ENCODE measurements at regions not wholly inside any gene's neighbourhood (a gene's known extent, or its start where the extent isn't known, plus 50 kb on each side); places are given as distances from the start of the nearest gene placed in this dataset.
A peak's percentile ranks its signal among the peaks of the same experiment; 100 is the strongest.

- Histone ChIP-seq H3K36me3 (replicated peaks in 1 of 2; ENCODE audit: control insufficient read depth in 1 of 2, insufficient read depth in 2 of 2, low read length in 1 of 2) (no peaks in the 10 kb centered on the region), H3F3A (replicated peaks; ENCODE audit: insufficient read depth) (no peaks in the 10 kb centered on the region), H3K9me2 (no peaks in the 10 kb centered on the region), H3K27ac (ENCODE audit: low read depth in 2 of 2, low read length in 1 of 2) (no peak overlapping the region), H3K9me3 (no peaks in the 10 kb centered on the region), H3K27me3 (ENCODE audit: insufficient read depth) (no peaks in the 10 kb centered on the region), H3K9ac (no peak overlapping the region), H2AFZ (ENCODE audit: low read depth) (no peak overlapping the region), H4K20me1 (ENCODE audit: insufficient read depth) (no peaks in the 10 kb centered on the region), H3K79me2 (ENCODE audit: insufficient read depth) (no peaks in the 10 kb centered on the region), H3K4me2 (no peak overlapping the region), H3K4me1 (ENCODE audit: control insufficient read depth in 1 of 2, insufficient read depth in 2 of 2, low read depth in 1 of 2, low read length in 1 of 2) (no peaks in the 10 kb centered on the region), H3K4me3 (ENCODE audit: low read depth in 2 of 2, low read length in 1 of 2) (no peak overlapping the region)
- DNase-seq = no peak
- ChIA-PET POLR2A (no interaction called here), CTCF (no interaction called here)
- TF ChIP-seq RAD21 (IDR thresholded peaks at IDR 0.05; ENCODE audit: low read length) (no peak), FOXM1 (IDR thresholded peaks at IDR 0.05; ENCODE audit: low read depth) (no peak), MAX (IDR thresholded peaks at IDR 0.05; ENCODE audit: low read depth) (no peak), MEF2A (IDR thresholded peaks at IDR 0.05; ENCODE audit: borderline replicate concordance, low read depth) (no peak), MXI1 (IDR thresholded peaks at IDR 0.05; ENCODE audit: low read depth, low read length) (no peak), NRF1 (IDR thresholded peaks at IDR 0.05; ENCODE audit: low read depth, low read length) (no peak), JUND (IDR thresholded peaks at IDR 0.05) (no peak), POLR2AphosphoS5 (IDR thresholded peaks at IDR 0.05; ENCODE audit: low read depth, low read length) (no peak), EZH2phosphoT487 (IDR thresholded peaks at IDR 0.05; ENCODE audit: borderline replicate concordance, low read depth) (no peak), PBX3 (IDR thresholded peaks at IDR 0.05) (no peak), USF2 (IDR thresholded peaks at IDR 0.05; ENCODE audit: borderline replicate concordance, low read depth, low read length) (no peak), NFIC (IDR thresholded peaks at IDR 0.05; ENCODE audit: borderline replicate concordance) (no peak)
- 96% methylated on average over 2 of the region's 2 CpGs for WGBS (ENCODE audit: low lambda C conversion rate)
Measured at GRCh38 chr5:96147866-96148265, 186.2 kb upstream of the ELL2 start.

- TF ChIP-seq TCF12 (IDR thresholded peaks at IDR 0.05) (peak; percentile 9; the same call in 1 of the 2 replicates), MAX (IDR thresholded peaks at IDR 0.05; ENCODE audit: low read depth) (0 out of 2 replicates have a peak, but pooled peaks have one; percentile 40), IRF3 (IDR thresholded peaks at IDR 0.05; ENCODE audit: low read depth, low read length) (no peak), EP300 (IDR thresholded peaks at IDR 0.05; ENCODE audit: borderline replicate concordance in 1 of 2, low read depth in 1 of 2, low read length in 1 of 2) (no peak), POLR2AphosphoS5 (IDR thresholded peaks at IDR 0.05; ENCODE audit: low read depth, low read length) (peak; percentile 18; the same call in 1 of the 2 replicates), USF1 (IDR thresholded peaks at IDR 0.05; ENCODE audit: borderline replicate concordance, low read depth) (peak; percentile 82)
- ChIA-PET POLR2A (no interaction called here), CTCF (no interaction called here)
- Histone ChIP-seq H3F3A (replicated peaks; ENCODE audit: insufficient read depth) (no peaks in the 10 kb centered on the region), H3K27ac (ENCODE audit: low read depth in 2 of 2, low read length in 1 of 2) (no peak overlapping the region), H4K20me1 (ENCODE audit: insufficient read depth) (no peaks in the 10 kb centered on the region), H3K79me2 (ENCODE audit: insufficient read depth) (no peaks in the 10 kb centered on the region), H2AFZ (ENCODE audit: low read depth) (0 out of 2 replicates have a peak overlapping the region, but pooled peaks have one; percentile 36), H3K9ac (no peak overlapping the region), H3K4me1 (ENCODE audit: control insufficient read depth in 1 of 2, insufficient read depth in 2 of 2, low read depth in 1 of 2, low read length in 1 of 2) (no peaks in the 10 kb centered on the region), H3K4me2 (no peak overlapping the region), H3K9me3 (no peaks in the 10 kb centered on the region), H3K9me2 (no peaks in the 10 kb centered on the region), H3K4me3 (ENCODE audit: low read depth in 2 of 2, low read length in 1 of 2) (no peak overlapping the region), H3K27me3 (ENCODE audit: insufficient read depth) (no peaks in the 10 kb centered on the region), H3K36me3 (replicated peaks in 1 of 2; ENCODE audit: control insufficient read depth in 1 of 2, insufficient read depth in 2 of 2, low read length in 1 of 2) (no peaks in the 10 kb centered on the region)
- no peak for DNase-seq
- 86% methylated on average over 2 of the region's 2 CpGs for WGBS (ENCODE audit: low lambda C conversion rate)
Measured at GRCh38 chr5:96146675-96147074, 185.0 kb upstream of the ELL2 start.

Measured in SK-N-SH (cell line).